ENCODE measurements at regions not wholly inside any gene's neighbourhood (a gene's known extent, or its start where the extent isn't known, plus 50 kb on each side); places are given as distances from the start of the nearest gene placed in this dataset.

- Histone ChIP-seq H3K9ac (ENCODE audit: low read length) (no peak overlapping the region), H3K4me2 (ENCODE audit: low read length) (no peak overlapping the region), H3K9me3 (ENCODE audit: low read length) (no peaks in the 10 kb centered on the region), H4K20me1 (ENCODE audit: insufficient read depth) (no peaks in the 10 kb centered on the region), H3K79me2 (replicated peaks; ENCODE audit: insufficient read depth, low read length) (no peaks in the 10 kb centered on the region), H2AFZ (ENCODE audit: low read depth, low read length) (no peak overlapping the region), H3K9me2 (ENCODE audit: insufficient read depth, low read length) (no peaks in the 10 kb centered on the region), H3K4me3 (ENCODE audit: low read length) (no peak overlapping the region), H3F3A (ENCODE audit: insufficient read depth, low read length, poor library complexity, severe bottlenecking) (no peaks in the 10 kb centered on the region), H3K36me3 (ENCODE audit: insufficient read depth, low read length) (no peaks in the 10 kb centered on the region), H3K27ac (ENCODE audit: low read length) (no peak overlapping the region), H3K27me3 (ENCODE audit: insufficient read depth, low read depth, low read length) (no peaks in the 10 kb centered on the region)
- TF ChIP-seq CTCF (IDR thresholded peaks at IDR 0.05; ENCODE audit: poor library complexity, severe bottlenecking) (no peak), TAF1 (IDR thresholded peaks at IDR 0.05; ENCODE audit: low read depth) (no peak), EZH2 (IDR thresholded peaks at IDR 0.05; ENCODE audit: borderline replicate concordance, insufficient read depth, low read length, poor library complexity, severe bottlenecking) (no peak), RAD21 (conservative IDR thresholded peaks at IDR 0.05) (no peak), EP300 (conservative IDR thresholded peaks at IDR 0.05; ENCODE audit: poor library complexity, severe bottlenecking) (no peak), MXI1 (conservative IDR thresholded peaks at IDR 0.05; ENCODE audit: poor library complexity, severe bottlenecking) (no peak), REST (IDR thresholded peaks at IDR 0.05; ENCODE audit: borderline replicate concordance) (no peak), SMC3 (conservative IDR thresholded peaks at IDR 0.05; ENCODE audit: poor library complexity) (no peak), POLR2AphosphoS5 (IDR thresholded peaks at IDR 0.05) (no peak)
Measured at GRCh38 chr3:74489050-74489792, 125.2 kb downstream of the CNTN3 start.

- no peaks in the 10 kb centered on the region for H3K27me3 ChIP-seq (ENCODE audit: insufficient read depth, low read depth, low read length)
- H2AFZ ChIP-seq (ENCODE audit: low read depth, low read length): no peak overlapping the region
- H3K4me2 ChIP-seq (ENCODE audit: low read length): no peak overlapping the region
- H3F3A ChIP-seq (ENCODE audit: insufficient read depth, low read length, poor library complexity, severe bottlenecking): no peaks in the 10 kb centered on the region
- no peaks in the 10 kb centered on the region for H3K9me2 ChIP-seq (ENCODE audit: insufficient read depth, low read length)
- TF ChIP-seq CTCF (IDR thresholded peaks at IDR 0.05; ENCODE audit: poor library complexity, severe bottlenecking): no peak
- no peak for TF ChIP-seq EP300 (conservative IDR thresholded peaks at IDR 0.05; ENCODE audit: poor library complexity, severe bottlenecking)
- no peak for TF ChIP-seq SMC3 (conservative IDR thresholded peaks at IDR 0.05; ENCODE audit: poor library complexity)
- TF ChIP-seq POLR2AphosphoS5 (IDR thresholded peaks at IDR 0.05): no peak
- TF ChIP-seq RAD21 (conservative IDR thresholded peaks at IDR 0.05): no peak
- H4K20me1 ChIP-seq (ENCODE audit: insufficient read depth): no peaks in the 10 kb centered on the region
- H3K36me3 ChIP-seq (ENCODE audit: insufficient read depth, low read length): no peaks in the 10 kb centered on the region
- no peak overlapping the region for H3K27ac ChIP-seq (ENCODE audit: low read length)
- H3K79me2 ChIP-seq (replicated peaks; ENCODE audit: insufficient read depth, low read length): no peaks in the 10 kb centered on the region
- H3K9ac ChIP-seq (ENCODE audit: low read length): no peak overlapping the region
- no peaks in the 10 kb centered on the region for H3K9me3 ChIP-seq (ENCODE audit: low read length)
- no peak overlapping the region for H3K4me3 ChIP-seq (ENCODE audit: low read length)
Measured at GRCh38 chr3:74479915-74480314, 134.5 kb downstream of the CNTN3 start.
